Glomerular endothelial cell (primary cell): ENCODE measurements at regions not wholly inside any gene's neighbourhood (a gene's known extent, or its start where the extent isn't known, plus 50 kb on each side); places are given as distances from the start of the nearest gene placed in this dataset.
"Not testable (repeated sequence)": the region's sequence is repeated elsewhere in the genome, so short reads cannot be mapped to it uniquely, and the experiment has no call there.

Experiments
- DNase-seq: peaks from one replicate; pipeline ENCODE4 v3.0.0-alpha.2; 2011; ENCODE audit warnings: low read depth, low spot score; ENCODE audit errors: extremely low read depth

GRCh38 chr3:72273615-72274014 is 488.7 kb upstream of the PROK2 start:
- DNase-seq = no peak

GRCh38 chr3:72272356-72272755 is 487.4 kb upstream of the PROK2 start:
- DNase-seq = no peak

- DNase-seq = no peak
These were observed 487.0 kb upstream of the PROK2 start for GRCh38 chr3:72271923-72272322.

- DNase-seq = no peak
These were observed 486.3 kb upstream of the PROK2 start for GRCh38 chr3:72271216-72271615.

GRCh38 chr3:72270730-72271129 is 485.8 kb upstream of the PROK2 start:
- no peak for DNase-seq

GRCh38 chr3:72270072-72270681 is 485.2 kb upstream of the PROK2 start:
- no peak for DNase-seq

GRCh38 chr3:72269475-72269874 is 484.5 kb upstream of the PROK2 start:
- no peak for DNase-seq

- not testable (repeated sequence) for DNase-seq
These were observed 482.1 kb upstream of the PROK2 start for GRCh38 chr3:72266921-72267524.

- no peak for DNase-seq
These were observed 481.0 kb upstream of the PROK2 start for GRCh38 chr3:72266016-72266370.

- no peak for DNase-seq
These were observed 480.5 kb upstream of the PROK2 start for GRCh38 chr3:72265256-72266015.

- DNase-seq = no peak
These were observed 478.5 kb upstream of the PROK2 start for GRCh38 chr3:72263223-72263990.

- DNase-seq = no peak
These were observed 477.8 kb upstream of the PROK2 start for GRCh38 chr3:72262736-72263135.

- DNase-seq = no peak
These were observed 476.9 kb upstream of the PROK2 start for GRCh38 chr3:72261566-72262564.

GRCh38 chr3:72260588-72260910 is 475.6 kb upstream of the PROK2 start:
- DNase-seq = no peak

GRCh38 chr3:72259755-72260587 is 475.0 kb upstream of the PROK2 start:
- no peak for DNase-seq

GRCh38 chr3:72258361-72259141 is 473.6 kb upstream of the PROK2 start:
- DNase-seq = no peak

- no peak for DNase-seq
These were observed 472.8 kb upstream of the PROK2 start for GRCh38 chr3:72257738-72258137.

GRCh38 chr3:72257203-72257602 is 472.3 kb upstream of the PROK2 start:
- no peak for DNase-seq

- DNase-seq = no peak
These were observed 471.8 kb upstream of the PROK2 start for GRCh38 chr3:72256716-72257115.
